ENCODE measurements at regions not wholly inside any gene's neighbourhood (a gene's known extent, or its start where the extent isn't known, plus 50 kb on each side); places are given as distances from the start of the nearest gene placed in this dataset.

DNA sequence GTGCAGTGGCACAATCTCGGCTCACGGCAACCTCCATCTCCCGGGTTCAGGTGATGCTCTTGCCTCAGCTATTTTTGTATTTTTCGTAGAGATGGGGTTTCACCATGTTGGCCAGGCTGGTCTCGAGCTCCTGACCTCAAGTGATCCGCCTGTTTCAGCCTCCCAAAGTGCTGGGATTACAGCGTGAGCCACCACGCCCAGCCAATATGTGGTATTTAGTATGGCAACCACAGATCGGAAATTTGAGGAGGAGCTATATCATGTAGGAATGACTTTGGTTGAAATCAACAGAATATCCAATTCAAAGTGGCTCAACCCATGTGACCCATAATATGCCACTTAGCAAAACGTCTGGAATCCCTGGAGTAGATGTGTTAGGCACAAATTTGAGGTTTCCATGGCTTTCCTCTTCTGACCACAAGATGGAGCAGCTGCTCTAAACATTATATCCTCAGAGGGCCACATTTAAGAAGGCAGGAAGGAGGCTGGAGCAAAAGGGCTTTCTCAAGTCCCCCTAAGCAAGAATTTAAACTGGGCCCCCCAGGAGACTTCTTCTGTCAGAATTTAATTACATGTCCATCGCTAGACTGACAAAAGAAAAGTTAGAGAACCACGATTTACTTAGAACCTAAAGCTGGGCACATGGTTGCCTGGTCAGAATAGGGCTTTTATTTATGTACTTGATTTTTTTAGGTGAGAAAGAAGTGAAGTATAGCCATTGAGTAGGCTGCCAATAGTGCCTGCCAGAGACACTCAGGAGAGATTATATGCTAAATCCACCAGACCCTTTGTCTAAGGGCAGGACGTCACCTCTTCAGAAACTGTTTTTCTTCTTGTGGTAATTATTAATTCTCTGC is 49.6 kb upstream of the ITSN2 start:
- TF ChIP-seq, protein P1, sequence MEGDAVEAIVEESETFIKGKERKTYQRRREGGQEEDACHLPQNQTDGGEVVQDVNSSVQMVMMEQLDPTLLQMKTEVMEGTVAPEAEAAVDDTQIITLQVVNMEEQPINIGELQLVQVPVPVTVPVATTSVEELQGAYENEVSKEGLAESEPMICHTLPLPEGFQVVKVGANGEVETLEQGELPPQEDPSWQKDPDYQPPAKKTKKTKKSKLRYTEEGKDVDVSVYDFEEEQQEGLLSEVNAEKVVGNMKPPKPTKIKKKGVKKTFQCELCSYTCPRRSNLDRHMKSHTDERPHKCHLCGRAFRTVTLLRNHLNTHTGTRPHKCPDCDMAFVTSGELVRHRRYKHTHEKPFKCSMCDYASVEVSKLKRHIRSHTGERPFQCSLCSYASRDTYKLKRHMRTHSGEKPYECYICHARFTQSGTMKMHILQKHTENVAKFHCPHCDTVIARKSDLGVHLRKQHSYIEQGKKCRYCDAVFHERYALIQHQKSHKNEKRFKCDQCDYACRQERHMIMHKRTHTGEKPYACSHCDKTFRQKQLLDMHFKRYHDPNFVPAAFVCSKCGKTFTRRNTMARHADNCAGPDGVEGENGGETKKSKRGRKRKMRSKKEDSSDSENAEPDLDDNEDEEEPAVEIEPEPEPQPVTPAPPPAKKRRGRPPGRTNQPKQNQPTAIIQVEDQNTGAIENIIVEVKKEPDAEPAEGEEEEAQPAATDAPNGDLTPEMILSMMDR (IDR thresholded peaks at IDR 0.05): peak; percentile 77 to 85 (median 83)
- no peak for TF ChIP-seq EP300 (IDR thresholded peaks at IDR 0.05; ENCODE audit: low read depth)

Measured in transverse colon (tissue), 3 donors.